Astrocyte of the spinal cord (primary cell): ENCODE measurements at regions not wholly inside any gene's neighbourhood (a gene's known extent, or its start where the extent isn't known, plus 50 kb on each side); places are given as distances from the start of the nearest gene placed in this dataset.
"Not testable (repeated sequence)": the region's sequence is repeated elsewhere in the genome, so short reads cannot be mapped to it uniquely, and the experiment has no call there.

ENCODE experiments used
- DNase-seq: peaks from one replicate; pipeline ENCODE4 v3.0.0; 2011; ENCODE audit warnings: low read depth, low spot score
- H3K4me3 ChIP-seq: 2 replicates; pipeline ENCODE4 v1.5.1; 2011; ENCODE audit warnings: low read depth, mild to moderate bottlenecking, low read length, moderate library complexity
- in situ Hi-C: cut with HindIII; loops from 2 replicates; pipeline ENCODE4 v1.10.0; 2017; ENCODE audit warnings: low sequenced_read_pairs
- TF ChIP-seq, protein P1 (sequence below): IDR thresholded peaks from 2 replicates; pipeline ENCODE4 v1.5.1; 2012; ENCODE audit warnings: low read depth, mild to moderate bottlenecking, low read length, inconsistent platforms

DNA sequence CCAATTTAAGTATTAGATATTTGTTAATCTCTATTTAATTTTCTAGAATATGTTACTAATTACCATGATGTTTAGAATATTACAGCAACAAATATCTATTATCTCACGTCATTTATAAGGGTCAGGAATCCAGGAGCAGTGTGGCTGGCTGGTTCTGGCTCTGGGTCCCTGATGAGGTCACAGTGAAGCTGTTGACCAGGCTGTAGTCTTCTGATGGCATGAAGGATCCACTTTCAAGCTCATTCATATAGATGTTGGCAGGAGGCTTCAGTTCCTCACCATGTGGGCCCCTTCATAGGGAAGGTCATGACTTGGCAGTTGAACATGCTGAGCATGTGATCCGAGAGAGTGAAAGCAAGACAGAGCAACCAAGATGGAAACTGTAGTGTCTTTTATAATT lies 375.6 kb downstream of the ATP23 start:
- H3K4me3 ChIP-seq = no peak overlapping the region
- in situ Hi-C loops = no loop called here
- TF ChIP-seq, protein P1, sequence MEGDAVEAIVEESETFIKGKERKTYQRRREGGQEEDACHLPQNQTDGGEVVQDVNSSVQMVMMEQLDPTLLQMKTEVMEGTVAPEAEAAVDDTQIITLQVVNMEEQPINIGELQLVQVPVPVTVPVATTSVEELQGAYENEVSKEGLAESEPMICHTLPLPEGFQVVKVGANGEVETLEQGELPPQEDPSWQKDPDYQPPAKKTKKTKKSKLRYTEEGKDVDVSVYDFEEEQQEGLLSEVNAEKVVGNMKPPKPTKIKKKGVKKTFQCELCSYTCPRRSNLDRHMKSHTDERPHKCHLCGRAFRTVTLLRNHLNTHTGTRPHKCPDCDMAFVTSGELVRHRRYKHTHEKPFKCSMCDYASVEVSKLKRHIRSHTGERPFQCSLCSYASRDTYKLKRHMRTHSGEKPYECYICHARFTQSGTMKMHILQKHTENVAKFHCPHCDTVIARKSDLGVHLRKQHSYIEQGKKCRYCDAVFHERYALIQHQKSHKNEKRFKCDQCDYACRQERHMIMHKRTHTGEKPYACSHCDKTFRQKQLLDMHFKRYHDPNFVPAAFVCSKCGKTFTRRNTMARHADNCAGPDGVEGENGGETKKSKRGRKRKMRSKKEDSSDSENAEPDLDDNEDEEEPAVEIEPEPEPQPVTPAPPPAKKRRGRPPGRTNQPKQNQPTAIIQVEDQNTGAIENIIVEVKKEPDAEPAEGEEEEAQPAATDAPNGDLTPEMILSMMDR = no peak
- DNase-seq = no peak

DNA sequence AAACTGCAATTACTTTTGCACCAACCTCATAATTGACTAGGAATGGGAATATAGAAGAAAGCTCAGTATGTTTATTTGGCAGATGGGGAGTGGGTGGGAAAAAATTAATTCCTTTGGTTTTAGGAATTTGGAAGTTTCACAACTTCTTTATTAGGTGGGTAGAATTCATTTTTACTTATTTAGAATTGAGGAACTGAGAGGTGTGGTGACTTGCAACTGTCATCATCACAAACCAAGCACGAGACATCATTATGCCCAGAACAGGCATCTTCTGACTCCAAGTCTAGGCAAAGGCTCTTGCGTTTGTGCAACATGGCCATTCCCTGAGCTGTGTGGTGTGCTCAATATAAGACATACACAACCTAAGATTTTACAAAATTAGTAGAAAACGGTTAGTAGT lies 380.0 kb downstream of the ATP23 start:
- no peak overlapping the region for H3K4me3 ChIP-seq
- DNase-seq = no peak
- in situ Hi-C loops = no loop called here
- TF ChIP-seq, protein P1 = no peak

DNA sequence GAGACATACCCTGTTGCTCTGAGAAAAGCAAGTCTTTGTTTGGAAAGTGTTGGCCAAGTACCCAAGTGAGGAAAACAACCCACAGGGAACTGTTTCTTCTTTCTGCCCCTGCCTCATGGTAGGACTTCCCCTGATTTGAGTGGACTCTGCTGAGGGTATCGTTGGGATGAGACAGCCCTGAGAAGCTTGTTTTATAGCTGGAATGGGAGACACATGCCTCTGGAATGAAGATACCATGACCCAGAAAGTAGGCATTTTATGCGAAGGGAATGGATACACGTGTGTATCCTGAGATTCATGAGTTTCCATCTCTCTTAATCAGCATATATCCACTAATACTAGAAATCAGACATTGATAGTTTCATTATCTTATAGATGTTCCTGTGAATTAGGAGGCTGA lies 382.3 kb downstream of the ATP23 start:
- no peak overlapping the region for H3K4me3 ChIP-seq
- in situ Hi-C loops = no loop called here
- TF ChIP-seq, protein P1 = no peak
- DNase-seq = no peak

DNA sequence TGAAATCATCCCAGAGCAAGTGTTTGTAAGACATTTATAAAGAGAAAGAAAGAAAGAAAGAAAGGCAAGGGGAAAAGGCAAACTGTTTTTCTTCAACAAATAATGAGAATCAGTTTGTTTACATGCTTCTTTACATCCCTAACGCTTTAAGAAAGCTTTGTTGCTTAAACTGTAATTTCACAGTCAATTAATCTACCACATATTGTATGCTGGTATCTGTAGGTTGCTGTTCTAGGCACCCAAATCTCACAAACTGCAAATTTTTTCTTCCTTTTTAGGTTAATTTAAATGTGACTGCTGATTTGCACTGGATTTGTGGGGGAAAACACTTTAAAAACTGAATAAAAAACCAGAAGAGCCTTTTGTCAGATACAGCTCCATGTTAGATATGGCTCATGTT lies 384.2 kb downstream of the ATP23 start:
- DNase-seq = no peak
- no peak overlapping the region for H3K4me3 ChIP-seq
- TF ChIP-seq, protein P1 = no peak
- in situ Hi-C loops = loop anchor here (25.0 kb wide), 1 partner anchor 212 kb away; no protein-coding TSS in a partner anchor

DNA sequence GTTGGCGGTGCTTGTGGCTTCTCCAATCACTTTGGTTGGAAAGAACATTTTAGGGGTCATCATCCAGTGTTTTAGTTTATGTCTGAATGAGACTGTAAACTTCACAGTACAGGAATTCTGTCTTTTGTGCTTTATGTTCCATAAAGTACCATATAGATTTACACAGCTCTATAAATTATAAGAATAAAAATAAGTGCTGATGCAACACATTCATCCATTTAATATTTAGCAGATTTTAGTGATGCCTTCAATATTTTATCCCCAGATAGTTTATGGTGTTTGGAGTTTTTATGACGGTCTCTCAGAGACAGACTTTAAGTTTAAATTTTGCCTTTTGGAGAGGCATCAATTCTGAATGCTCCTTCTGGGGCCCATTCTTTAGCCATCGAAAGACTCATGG lies 385.2 kb downstream of the ATP23 start:
- in situ Hi-C loops = loop anchor here (25.0 kb wide), 1 partner anchor 211 kb away; no protein-coding TSS in a partner anchor
- no peak for DNase-seq
- H3K4me3 ChIP-seq = no peak overlapping the region
- TF ChIP-seq, protein P1 = no peak

DNA sequence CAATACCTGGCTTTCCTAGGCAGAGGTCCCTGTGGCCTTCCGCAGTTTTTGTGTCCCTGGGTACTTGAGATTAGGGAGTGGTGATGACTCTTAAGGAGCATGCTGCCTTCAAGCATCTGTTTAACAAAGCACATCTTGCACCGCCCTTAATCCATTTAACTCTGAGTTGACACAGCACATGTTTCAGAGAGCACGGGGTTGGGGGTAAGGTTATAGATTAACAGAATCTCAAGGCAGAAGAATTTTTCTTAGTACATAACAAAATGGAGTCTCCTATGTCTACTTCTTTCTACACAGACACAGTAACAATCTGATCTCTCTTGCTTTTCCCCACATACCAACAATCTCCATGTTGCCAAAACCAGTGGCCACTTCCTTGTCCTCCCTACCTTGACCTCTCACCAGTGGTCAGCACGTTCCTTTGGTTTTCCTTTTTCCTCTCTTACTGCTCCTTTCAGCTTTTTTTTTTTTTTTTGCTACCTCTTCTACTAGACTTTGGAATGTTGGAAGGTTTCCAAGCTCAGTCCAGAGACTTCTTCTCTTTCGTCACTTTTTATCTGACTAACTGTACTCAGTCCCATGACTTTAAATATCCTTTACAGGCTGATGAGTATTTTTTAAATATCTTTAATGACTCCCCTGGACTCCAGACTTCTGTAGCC lies 395.3 kb downstream of the ATP23 start:
- DNase-seq = peak; percentile 87
- H3K4me3 ChIP-seq = not testable (repeated sequence)

DNA sequence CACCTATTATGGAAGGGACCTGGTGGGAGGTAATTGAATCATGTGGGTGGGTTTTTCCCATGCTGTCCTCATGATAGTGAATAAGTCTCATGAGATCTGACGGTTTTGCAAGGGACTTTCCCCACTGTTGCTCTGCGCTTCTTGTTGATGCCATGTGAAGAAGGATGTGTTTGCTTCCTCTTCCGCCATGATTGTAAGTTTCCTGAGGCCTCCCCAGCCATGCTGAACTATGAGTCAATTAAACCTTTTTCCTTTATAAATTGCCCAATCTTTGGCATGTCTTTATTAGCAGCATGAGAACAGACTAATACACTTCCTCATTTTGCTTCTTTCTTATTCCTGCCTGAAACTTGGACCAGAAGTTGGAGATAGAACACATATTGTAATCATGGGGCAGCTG lies 396.2 kb downstream of the ATP23 start:
- not testable (repeated sequence) for DNase-seq, H3K4me3 ChIP-seq
- in situ Hi-C loops = loop anchor here (25.0 kb wide), 1 partner anchor 200 kb away; no protein-coding TSS in a partner anchor

More for the DNA sequence above, 395.3 kb downstream of the ATP23 start:
- in situ Hi-C loops = loop anchor here (25.0 kb wide), 1 partner anchor 201 kb away; no protein-coding TSS in a partner anchor
